Bronchial epithelial cell (primary cell): ENCODE measurements at regions not wholly inside any gene's neighbourhood (a gene's known extent, or its start where the extent isn't known, plus 50 kb on each side); places are given as distances from the start of the nearest gene placed in this dataset.
"Not testable (repeated sequence)": the region's sequence is repeated elsewhere in the genome, so short reads cannot be mapped to it uniquely, and the experiment has no call there.

Experiments used
- DNase-seq: peaks from one replicate; pipeline ENCODE4 v3.0.0-alpha.2; 2010; ENCODE audit warnings: low read depth
- FAIRE-seq: peaks from 2 replicates; lab custom pipeline; 2011; peaks lifted over from hg19 to GRCh38; lab: Jason Lieb, UNC
- H3K27me3 ChIP-seq: 2 replicates; pipeline ENCODE4 v1.5.1; 2011; ENCODE audit warnings: low read length; ENCODE audit not compliant: control insufficient read depth, insufficient read depth
- H3K36me3 ChIP-seq: 2 replicates; pipeline ENCODE4 v1.5.1; 2011; ENCODE audit warnings: low read length; ENCODE audit not compliant: control insufficient read depth, insufficient read depth
- H3K4me3 ChIP-seq: 2 replicates; pipeline ENCODE4 v1.5.1; 2011; ENCODE audit warnings: mild to moderate bottlenecking, low read depth, low read length, control low read depth
- CTCF ChIP-seq: IDR thresholded peaks from 2 replicates; pipeline ENCODE4 v1.5.1; 2011; ENCODE audit warnings: mild to moderate bottlenecking, moderate library complexity, low read length, control low read depth, inconsistent platforms; ENCODE audit not compliant: insufficient read depth, severe bottlenecking

DNA sequence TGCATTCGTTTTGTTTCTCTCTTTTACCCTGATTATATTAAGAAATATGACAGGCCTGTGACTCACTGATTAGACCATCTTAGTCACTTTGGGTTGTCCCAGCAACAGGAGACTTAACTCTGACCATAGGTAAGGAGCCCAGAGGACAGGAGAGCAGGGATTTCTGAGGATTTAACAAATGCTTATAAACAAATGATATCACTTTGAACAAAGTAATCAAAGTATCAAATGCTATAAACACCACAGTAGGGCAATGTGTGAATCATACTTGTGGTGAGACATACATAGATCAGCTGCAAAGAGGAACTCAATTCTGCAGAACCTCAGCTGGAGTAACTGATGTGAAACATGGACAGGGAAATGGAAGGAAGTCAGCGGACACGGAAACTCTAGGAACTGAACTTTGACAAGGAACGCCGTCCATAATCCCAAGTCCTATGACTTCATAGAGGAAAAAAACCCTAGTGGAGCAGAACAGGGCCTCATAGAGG, 190.6 kb upstream of the MSX2 start:
- Histone ChIP-seq H3K4me3 (no peak overlapping the region), H3K27me3 (no peaks in the 10 kb centered on the region), H3K36me3 (no peaks in the 10 kb centered on the region)
- TF ChIP-seq CTCF: no peak
- FAIRE-seq (no peak), DNase-seq (peak; percentile 97)

GRCh38 chr5:174535669-174536068, 188.7 kb upstream of the MSX2 start:
- H3K4me3 ChIP-seq: no peak overlapping the region
- H3K27me3 ChIP-seq: no peaks in the 10 kb centered on the region
- DNase-seq: peak; percentile 46
- H3K36me3 ChIP-seq: no peaks in the 10 kb centered on the region
- no peak for FAIRE-seq
- no peak for TF ChIP-seq CTCF

DNA sequence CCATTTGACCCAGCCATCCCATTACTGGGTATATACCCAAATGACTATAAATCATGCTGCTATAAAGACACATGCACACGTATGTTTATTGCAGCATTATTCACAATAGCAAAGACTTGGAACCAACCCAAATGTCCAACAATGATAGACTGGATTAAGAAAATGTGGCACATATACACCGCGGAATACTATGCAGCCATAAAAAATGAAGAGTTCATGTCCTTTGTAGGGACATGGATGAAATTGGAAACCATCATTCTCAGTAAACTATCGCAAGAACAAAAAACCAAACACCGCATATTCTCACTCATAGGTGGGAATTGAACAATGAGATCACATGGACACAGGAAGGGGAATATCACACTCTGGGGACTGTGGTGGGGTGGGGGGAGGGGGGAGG, 184.6 kb upstream of the MSX2 start:
- not testable (repeated sequence) for H3K27me3 ChIP-seq, FAIRE-seq, H3K4me3 ChIP-seq, H3K36me3 ChIP-seq, DNase-seq

DNA sequence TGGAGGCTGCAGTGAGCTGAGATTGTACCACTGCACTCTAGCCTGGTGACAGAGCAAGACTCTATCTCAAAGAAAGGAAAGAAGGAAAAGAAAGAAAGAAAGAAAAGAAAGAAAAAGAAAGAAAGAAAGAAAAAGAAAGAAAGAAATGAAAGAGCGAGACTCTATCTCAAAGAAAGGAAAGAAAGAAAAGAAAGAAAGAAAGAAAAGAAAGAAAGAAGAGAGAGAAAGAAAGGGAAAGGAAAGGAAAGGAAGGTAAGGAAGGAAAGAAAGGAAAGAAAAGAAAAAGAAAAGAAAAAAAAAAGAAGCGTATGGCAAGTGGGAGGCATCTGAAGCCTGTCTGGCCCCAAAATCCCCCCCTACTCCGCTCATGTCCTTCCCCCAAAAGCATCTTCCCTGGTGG, 182.3 kb upstream of the MSX2 start:
- DNase-seq (no peak), FAIRE-seq (no peak)
- H3K4me3 ChIP-seq: no peak overlapping the region
- no peaks in the 10 kb centered on the region for H3K27me3 ChIP-seq
- H3K36me3 ChIP-seq: no peaks in the 10 kb centered on the region
- TF ChIP-seq CTCF: no peak

DNA sequence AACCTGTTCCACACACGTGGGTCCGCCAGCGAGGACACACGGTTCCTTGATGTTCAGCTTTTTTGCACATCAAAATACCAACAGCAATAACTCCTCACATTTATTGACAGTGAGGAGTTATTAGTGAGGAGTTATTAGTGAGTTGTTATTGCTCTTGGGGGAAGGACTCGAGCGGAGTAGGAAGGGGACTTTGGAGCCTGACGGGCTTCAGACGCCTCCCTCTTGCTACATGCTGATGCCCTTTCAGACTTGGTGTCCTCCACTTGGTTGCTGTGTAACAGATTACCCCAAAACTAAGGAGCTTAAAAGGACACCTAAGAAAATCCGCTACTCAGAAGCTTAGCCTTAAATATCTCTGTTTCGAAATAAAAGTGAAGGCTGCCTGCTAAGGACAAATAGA, 181.9 kb upstream of the MSX2 start:
- Histone ChIP-seq H3K4me3 (no peak overlapping the region), H3K27me3 (no peaks in the 10 kb centered on the region), H3K36me3 (no peaks in the 10 kb centered on the region)
- no peak for TF ChIP-seq CTCF
- FAIRE-seq: peak; percentile 18
- no peak for DNase-seq

- no peak for DNase-seq
- no peaks in the 10 kb centered on the region for H3K27me3 ChIP-seq
- no peak for FAIRE-seq
- TF ChIP-seq CTCF: no peak
- H3K4me3 ChIP-seq: no peak overlapping the region
- H3K36me3 ChIP-seq: no peaks in the 10 kb centered on the region
Measured at GRCh38 chr5:174545926-174546325, 178.5 kb upstream of the MSX2 start.
